ENCODE measurements at regions not wholly inside any gene's neighbourhood (a gene's known extent, or its start where the extent isn't known, plus 50 kb on each side); places are given as distances from the start of the nearest gene placed in this dataset.
A peak's percentile ranks its signal among the peaks of the same experiment; 100 is the strongest.

DNA sequence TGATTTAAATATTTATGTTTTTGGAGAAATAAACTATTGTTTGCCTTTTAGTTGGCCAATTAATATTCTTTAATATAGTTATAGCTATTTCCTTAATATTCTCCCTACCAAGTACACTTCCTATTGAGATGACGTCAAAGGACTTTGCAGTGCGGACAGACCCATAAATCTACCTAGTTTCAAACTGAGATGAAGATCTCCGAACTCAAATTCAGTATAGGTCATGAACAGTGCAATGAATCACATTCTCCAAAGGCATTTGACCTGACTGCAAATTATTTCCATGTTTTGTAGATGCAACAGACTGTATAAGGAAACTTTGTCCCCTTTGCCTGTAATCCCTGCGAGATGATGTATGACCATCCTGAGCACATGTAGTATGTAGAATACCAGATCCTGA, 342.6 kb upstream of the FIGN start:
- no peak for DNase-seq

DNA sequence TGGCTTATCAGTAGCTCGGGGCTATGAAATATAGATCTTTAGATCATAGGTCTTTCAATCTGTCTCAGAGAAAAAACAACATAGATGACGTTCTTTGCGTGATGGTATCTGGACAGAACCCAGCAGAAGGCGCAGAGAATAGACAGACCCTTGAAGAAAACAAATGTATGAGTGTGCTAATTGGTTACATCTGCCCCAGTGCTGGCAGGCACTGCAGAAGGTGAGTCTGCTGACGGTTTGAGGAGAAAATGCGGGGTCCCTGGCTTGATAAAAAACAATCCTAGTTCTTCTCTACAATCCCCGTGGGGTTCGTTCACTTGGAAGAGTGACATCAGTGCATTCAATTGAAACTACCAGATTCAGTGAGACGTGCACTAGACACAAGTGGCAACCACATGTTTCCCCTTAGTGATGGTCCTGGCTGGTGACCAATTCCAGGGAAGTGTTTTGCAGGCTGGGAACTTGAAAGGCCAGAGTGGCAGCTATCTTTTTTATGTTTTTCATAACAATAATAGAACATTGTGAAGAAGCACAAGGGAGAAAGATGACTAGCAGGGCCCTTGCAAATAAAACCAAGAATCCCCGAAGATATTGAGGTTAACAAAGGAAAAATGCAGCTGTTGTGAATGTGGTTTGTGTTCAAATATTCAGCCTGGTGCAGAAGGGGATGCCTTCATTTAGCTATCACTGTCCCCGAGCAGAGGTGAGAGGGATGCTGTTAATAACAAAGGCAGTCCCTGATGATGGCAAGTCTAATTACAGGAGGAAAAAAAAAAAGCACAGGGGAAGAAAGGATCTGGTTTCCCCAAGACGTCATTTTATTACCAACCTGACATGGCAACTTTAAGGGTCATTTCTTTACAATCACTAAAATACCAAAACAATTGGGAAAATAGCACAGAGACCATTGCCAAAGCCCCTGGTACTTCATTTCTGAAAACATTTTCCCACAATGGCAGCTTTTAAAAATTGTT, 337.6 kb upstream of the FIGN start:
- DNase-seq, result no peak

DNA sequence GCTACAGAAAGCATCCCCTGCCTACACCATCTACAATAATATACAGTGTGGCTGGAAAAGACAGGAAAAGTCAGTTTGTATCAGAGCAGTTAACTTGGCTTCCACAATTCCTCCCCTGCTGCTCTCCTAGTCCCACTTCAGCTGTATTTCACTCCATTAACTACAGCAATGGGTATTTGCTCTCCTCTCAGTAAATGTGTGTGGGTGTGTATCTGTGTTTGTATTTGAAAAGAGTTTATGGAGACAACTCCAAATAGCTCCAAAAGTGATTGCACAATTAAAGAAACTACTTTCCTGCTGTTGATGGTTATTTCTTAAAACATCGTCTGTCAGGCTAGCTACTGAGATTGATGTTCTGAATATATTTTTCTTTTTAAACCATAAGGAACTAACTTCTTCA, 333.7 kb upstream of the FIGN start:
- no peak for DNase-seq

DNA sequence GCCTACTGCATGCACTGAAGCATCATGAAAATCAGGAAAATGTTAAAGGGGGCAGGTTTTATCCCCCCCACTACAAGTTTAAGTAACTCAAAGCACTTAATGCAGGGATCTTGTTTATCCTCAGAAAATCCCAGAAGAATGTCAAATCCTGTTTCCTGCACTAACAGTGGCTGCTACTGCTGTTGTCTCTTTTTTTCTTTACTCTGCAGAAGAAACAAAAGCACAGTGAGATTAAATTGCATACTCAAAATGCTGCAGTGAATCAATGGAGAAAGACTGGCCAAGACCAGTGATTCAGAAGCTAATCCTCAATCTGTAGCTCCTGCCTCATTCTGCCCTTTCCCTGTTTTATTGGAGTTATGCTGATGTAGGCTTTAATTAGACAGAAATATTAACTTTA, 332.3 kb upstream of the FIGN start:
- no peak for DNase-seq

DNA sequence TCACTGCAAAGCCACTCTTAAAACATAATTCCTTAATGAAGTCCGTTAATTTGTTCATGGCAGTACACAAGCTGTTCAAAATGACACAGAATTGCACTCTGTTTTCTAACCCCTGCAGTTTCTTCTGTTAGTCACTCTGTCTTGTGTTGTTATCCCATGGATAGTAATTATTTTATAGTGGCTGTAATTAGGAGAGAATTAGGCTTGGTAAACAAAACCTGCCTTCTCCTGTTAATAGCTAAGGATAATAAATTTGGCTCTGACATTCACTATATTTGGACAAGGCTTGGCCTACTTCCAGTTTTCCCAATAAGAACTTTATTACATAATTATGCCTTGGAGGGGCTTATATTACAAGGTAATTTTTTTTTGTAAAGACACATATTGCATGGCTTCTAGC, 330.3 kb upstream of the FIGN start:
- no peak for DNase-seq

DNA sequence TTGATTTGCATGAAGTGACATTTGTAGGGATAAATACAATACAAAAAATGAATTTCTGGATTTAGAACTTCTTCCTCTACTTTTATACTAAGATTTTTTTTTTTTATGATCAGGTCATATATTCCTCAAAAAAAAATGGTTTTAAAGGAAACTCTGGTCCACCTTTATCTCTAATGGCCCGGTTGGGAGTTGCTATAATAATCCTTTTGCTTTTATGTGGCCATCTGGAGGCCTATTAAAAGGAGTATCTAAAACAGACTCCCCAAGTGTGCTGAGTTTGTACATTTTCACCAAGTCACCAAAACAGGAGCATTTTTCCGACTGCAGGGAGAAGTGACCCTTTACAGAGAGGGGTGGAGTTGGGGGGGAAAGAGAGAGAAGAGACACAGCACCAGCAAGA, 329.2 kb upstream of the FIGN start:
- DNase-seq, result no peak

DNA sequence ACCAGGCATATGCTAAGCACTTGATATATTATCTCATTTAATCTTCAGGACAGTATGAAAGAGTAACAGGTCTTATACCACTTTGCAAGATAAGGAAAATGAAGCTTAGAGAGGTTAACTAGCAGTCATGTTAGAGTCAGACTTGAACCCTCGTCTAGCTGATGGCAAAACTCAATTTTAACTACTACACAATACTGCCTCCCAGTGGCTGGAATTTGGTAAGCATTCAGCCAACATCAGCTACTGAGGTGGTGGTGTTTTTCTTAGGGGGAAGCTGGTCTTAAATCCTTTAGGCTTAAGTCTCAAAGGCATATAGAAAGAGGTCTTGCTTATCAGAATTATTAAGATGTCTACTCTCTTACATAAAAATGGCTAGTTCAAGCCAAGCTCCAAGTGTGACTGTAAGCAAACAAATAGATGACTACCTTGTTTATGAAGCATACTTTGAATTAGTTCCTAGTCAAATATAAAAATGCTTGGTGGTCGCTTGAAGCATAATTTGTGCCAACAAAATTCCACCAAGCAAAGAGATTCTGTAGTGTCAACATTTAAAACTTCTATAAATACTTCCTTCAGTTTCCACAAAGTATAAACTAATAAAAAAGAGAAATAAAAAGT, 325.4 kb upstream of the FIGN start:
- DNase-seq, result peak; percentile 48 to 49 (median 48)

DNA sequence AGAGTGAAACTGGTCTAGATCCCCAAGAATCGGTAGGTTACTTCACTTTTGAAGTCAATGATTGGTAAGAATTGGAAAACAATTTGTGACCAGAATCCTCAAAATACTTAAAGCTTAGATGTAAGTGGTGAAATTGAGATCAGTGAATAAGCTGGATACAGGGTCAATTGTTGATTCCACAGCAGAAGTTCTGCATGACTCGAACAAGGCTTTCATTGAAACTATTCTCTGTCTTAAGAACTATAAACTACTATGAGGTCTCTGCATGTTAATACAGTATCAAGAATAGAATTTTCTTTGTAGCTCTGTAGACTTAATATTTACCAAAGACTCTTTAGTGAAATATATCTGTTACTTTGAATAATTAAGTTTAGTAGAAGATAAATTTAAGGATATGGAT, 324.2 kb upstream of the FIGN start:
- no peak for DNase-seq

DNA sequence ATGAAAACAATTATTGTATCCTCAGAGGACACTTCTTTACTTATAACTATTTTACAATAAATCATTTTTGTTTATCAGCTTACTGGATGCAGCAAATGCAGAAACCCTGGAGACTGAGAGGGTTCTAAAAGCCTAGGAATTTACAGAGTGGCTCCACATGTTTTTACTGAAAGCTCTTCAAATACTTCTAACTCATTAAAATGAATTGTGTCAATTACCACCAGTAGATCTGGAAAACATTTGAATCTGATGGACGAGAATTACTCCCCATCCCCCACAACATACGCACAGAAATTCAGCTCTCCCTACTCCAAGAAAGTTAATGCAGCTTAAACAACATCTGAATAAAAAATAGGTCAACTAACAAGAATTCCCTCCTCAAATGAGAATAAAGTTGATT, 319.8 kb upstream of the FIGN start:
- no peak for DNase-seq

DNA sequence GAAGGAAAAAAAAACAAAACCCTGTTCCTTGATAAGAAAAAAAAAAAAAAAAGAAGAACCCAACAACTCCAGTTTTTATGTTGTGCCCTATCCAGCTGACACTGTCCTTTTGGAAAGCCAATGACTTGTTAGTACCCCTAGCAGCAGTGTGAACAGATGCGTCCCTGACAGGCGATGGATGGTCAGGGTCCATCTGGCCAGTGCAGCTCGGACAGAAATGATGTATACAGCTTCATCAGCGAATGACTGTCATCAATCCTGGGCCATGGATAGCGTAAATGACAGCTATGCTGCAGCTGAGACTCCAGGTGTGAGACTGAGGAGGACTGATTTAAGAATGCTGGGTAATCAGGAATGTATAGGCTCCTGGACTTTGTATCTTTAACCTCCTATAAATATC, 318.8 kb upstream of the FIGN start:
- DNase-seq, result no peak

DNA sequence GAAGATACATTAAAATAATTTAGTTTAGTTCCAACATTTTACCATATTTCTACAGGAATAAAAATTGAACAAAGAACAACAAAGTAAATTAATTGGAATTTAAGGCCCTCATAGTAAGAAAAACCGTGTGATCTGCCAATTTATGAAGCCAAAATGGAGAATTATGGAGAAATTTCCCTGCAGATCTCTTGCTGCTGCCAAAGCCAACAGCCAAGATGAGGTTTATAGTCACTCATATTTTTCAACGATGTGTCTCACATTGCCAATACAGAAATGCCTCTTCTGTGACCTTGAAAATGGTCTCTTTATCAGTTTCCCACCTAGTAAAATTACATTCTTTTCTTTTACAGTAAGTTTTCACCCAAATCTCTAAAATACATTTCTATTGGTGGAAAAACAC, 317.2 kb upstream of the FIGN start:
- DNase-seq, result no peak

DNA sequence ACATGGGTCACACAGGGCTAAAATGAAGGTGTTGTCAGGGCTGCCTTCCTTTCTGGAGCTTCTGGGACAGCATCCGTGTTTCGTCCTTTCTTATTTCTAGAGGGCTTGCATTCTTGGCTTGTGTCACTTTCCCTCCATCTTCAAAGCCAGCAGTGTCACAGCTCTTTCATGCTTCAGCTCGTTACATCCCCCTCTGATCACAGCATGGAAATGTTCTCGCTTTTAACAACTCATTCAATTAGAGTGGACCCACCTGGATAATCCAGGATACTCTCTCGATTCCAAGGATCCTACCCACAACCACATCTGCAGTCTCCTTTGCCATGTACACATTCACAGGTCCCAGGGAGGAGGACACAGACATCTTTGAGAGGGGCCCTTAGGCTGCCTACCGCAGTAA, 316.2 kb upstream of the FIGN start:
- DNase-seq, result no peak

DNA sequence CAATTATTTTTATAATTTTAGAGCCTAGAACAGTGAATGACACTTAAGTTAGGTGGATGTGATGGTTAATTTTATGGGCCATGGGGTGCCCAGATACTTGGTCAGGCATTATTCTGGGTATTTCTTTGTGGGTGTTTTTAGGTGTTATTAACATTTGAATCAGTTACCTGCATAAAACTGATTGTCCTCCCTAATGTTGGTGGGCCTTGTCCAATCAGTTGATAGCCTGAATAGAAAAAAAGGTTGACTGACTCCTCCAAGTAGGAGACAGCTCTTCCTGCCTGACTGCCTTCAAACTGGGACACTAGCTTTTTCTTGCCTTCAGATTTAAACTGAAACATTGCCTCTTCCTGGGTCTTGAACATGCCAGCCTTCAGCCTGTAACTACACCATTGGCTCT, 312.9 kb upstream of the FIGN start:
- DNase-seq, result no peak

DNA sequence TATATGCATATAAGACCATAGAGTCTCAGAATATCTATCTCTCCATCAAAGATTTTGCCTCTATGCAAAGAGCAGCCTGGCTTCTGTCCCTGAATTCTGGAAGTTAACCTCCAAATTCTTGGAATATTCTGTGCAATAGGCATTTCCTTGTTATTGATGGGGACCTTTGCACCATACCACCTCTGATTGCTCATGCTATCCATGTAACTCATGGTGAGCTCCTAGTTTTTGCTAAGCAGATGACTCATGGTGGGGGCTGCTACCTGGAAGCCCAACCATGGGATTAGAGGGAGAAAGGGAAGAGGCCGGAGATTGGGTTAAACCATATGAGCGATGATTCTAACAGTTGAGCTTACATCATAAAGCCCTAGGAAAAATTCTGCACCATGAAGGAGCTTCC, 310.2 kb upstream of the FIGN start:
- no peak for DNase-seq

DNA sequence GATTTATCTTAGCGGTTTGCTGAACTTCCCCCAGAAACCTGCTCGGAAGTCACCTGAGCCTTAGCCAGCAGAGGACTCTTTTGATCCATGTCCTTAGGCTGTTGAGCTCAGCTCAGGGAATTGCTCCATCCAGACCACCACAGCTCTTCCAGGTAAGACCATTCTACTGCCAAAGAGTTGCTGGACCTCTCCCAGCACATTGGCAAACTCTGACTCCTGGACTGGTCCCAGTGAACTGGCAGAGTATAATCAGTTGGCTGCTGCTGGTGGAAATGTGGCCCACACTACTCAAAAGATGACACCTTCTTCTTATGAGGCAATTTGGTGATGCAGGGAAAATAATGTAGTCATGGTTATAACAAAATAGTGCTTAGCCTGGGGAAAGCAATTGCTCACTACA, 308.8 kb upstream of the FIGN start:
- DNase-seq, result no peak

DNA sequence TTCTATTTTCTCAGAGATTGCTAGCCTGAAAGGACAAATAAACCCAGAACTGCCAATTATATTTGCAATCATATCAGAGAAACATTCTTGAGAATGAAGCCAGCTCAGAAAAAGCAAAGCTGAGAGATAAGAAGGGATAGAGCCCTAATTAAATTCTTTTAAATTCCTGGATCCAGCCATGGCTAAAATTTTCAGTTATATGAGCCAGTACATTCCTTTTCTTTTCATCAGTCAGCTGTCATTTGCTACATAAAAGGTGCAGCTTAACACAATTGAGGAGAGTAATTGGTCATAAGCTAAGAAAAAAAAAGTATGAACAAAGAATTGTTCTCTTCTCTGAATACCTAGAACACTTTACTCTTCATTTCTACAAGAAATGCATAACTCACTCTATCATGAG, 303.5 kb upstream of the FIGN start:
- no peak for DNase-seq

DNA sequence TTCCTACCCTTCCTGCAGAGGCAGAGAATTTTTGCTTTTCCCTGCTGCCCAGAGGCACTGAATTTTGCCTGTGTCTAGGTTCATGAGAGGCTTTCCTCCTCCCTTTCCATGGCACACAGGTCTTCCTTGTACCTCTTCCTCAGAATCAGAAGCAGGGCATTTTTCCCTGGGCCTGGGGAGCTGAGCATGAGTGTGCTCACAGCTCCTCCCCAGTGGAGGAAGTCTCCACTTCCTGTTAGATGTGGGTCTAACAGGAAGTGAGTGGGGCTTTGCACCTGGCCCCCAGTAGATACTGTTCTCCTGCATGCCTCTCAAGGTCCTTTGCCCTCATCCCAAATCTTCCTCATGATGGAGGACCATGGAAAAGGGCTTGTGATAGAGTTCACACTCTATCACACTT, 297.2 kb upstream of the FIGN start:
- DNase-seq, result no peak

DNA sequence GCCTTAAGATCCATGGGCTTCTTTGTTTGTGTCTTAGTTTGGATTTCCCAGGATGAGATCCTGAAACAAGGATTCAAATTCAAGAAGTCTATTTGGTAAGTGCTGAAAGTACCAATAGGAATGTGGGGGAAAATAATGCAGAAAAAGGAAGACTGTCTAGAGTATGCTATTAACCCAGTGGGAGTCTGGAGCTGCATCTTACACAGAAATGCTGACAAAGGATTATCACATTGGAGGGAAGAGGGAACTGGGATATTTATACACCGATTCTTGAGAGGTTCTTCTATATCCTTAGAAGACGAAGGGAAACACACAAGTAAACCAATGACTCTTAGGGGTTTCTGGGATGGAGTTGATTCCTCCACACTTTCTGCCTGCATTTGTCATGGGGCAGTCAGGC, 294.8 kb upstream of the FIGN start:
- no peak for DNase-seq

DNA sequence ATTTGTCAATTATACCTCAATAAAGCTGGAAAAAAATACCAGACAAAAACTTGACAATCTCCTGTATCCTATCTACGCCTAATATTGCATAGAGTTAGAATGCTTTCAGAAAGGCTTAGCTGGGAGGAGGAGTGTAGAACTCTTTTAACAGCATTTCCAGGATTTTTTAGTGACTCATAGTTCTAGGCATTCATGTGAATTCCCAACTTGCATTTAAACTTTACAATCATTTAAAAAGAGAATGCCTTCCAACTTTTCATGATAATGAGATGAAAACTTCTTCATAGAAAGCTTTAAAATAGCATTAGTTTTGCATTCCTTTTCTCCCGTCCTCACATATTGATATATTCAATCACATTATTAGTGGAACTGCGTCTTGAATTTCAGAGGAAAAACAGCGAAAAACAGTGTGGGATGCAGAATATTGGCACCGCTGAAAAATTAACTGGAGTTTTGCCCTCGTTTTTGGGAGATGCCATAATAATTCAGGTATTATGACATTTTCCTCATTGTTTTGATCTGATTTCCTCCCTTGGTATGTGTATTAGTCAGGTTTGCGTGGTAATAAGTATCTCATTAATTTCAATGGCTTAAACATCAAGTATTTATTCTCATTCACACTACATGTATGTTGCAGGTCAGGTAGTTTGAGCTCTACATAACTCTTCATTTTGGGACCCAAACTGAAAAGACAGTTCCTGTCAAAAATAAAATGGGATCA, 293.2 kb upstream of the FIGN start:
- DNase-seq, result no peak

DNA sequence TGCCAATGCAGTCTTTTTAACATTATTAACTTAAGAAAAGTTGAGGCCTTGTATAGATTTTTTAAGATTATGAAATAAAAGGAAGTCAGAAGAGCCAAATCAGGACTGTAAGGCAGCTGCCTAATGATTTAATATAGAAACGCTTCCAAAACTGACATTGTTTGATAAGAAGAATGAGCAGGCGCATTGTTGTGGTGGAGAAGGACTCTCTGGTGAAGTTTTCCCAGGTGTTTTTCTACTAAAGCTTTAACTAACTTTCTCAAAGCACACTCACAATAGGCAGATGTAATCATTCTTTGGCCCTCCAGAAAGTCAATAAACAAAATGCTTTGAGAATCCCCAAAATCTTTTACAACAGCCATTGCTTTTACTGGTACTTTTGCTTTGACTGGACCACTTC, 288.6 kb upstream of the FIGN start:
- DNase-seq, result no peak

DNA sequence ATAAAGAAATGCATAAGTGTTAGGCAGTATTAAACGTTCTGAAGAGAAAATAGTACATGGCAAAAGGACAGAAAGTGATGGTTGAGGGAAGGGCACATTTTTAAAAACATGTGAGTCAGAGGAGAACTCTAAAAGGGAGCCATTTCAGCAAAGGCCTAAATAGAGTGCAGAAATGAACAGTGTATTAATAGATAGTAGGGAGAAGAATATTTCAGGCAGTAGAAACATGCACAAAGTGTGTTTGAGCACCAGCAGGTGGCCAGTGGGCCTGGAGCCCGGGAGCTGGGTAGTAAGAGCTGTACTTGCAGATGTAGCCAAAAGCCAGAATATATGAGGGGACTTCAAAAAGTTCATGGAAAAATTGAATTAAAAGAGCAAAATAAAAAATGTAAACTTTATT, 288.1 kb upstream of the FIGN start:
- no peak for DNase-seq

DNA sequence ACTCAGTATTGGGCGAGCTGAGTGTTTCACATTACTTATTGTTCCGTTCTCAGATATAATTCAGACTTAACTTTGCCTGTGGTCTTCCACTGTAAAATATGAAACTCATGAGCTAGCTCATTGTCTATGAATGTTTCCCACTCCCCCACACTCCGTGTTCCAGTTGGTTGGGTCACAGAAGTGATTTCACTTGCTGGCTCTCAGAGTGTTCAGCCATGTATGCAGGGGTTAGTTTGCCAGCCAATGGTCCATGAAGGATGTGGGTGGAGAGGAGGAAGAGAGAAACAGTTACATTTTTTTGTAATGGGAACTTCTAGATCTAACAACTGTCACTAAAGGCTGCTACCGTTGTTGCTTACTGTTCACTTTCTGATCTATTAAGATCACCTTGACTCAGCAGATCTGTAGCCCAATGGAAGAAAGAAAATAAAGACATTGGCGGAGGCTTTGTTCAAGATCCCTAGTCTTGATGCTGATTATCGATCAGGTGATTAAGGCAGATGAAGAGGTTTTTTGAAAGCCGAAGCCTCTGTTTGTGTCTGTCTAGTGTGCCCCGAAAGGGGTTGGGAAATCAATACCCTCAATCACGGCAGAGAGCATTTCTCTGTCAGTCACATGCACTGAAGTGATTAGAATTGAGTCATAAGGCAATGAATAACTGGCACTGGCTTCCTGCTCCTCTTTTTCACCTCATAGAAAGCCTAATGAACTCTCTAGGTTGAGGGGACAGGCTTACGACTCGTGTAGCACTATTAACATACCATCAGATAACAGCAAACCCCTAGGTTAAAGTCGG, 279.7 kb upstream of the FIGN start:
- DNase-seq, result no peak

DNA sequence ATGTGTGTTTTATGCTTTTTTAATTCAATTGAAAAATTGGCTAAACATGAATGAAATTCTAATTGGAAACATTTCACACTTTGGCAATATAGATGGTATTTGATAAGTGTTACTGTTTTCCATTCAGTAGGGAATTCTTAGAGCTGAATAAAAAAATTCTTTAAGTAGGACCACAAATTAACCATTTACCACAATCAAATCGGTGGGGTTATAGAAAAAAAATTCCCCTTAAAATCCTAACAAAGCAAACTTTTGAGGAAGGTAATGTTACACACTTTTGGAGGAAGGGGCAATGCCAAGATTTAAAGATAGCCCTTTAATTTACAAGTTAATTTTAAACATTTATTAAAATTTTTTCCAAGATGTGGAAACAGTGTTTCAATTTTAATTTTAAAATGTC, 279.0 kb upstream of the FIGN start:
- no peak for DNase-seq

Data from suppressor macrophage treated with lipopolysaccharide for 1 hour (primary cell).